Testis (tissue), 2 donors: ENCODE measurements at regions not wholly inside any gene's neighbourhood (a gene's known extent, or its start where the extent isn't known, plus 50 kb on each side); places are given as distances from the start of the nearest gene placed in this dataset.

ENCODE experiments used
- DNase-seq: peaks from one replicate; pipeline ENCODE4 v3.0.0-alpha.2; 2019
- H3K27ac ChIP-seq, 2 donors: fragments of 200-600 bp; sonication (generic); one replicate each; pipeline ENCODE4 v1.5.1; 2019
- H3K27me3 ChIP-seq: fragments of 200-600 bp; sonication (generic); one replicate; pipeline ENCODE4 v1.5.1; 2019
- H3K36me3 ChIP-seq: fragments of 200-600 bp; sonication (generic); one replicate; pipeline ENCODE4 v1.5.1; 2017; ENCODE audit warnings: low read depth; ENCODE audit errors: missing control alignments
- H3K4me1 ChIP-seq: fragments of 200-600 bp; sonication (generic); one replicate; pipeline ENCODE4 v1.5.1; 2019
- H3K4me3 ChIP-seq, 2 donors: fragments of 200-600 bp; sonication (generic); one replicate each; pipeline ENCODE4 v1.5.1; 2017 to 2019
- H3K9me3 ChIP-seq: fragments of 200-600 bp; sonication (generic); one replicate; pipeline ENCODE4 v1.5.1; 2017
- CTCF ChIP-seq, 3 experiments: fragments of 450-650 bp in 2 of 3; fragments of 200-600 bp in 1 of 3; sonication (generic) in 1 of 3; IDR thresholded peaks; one replicate each; pipeline ENCODE4 v1.5.1; 2016 to 2019; ENCODE audit warnings: antibody characterized with exemption in 3 of 3, mild to moderate bottlenecking in 2 of 3, moderate library complexity in 1 of 3
- POLR2A ChIP-seq: fragments of 450-650 bp; IDR thresholded peaks from one replicate; pipeline ENCODE4 v1.6.1; 2017; ENCODE audit warnings: antibody characterized with exemption, mild to moderate bottlenecking, moderate library complexity
- WGBS, 2 donors: methylation state at CpG; one replicate each; pipeline ENCODE4 v1.1.5; 2018; 5-methylcytosine and 5-hydroxymethylcytosine counted together
- intact Hi-C: fragments of 100-400 bp; cut with DNase I; formaldehyde crosslinking; loops from one replicate; pipeline ENCODE4 v1.15.1; 2023; ENCODE audit warnings: low total_unique reads

GRCh38 chr21:16711757-16712156, 801.1 kb upstream of the CXADR start:
- 71 to 72% methylated on average over 2 of the region's 2 CpGs for WGBS, 2 donors
- Histone ChIP-seq H3K4me1 (no peaks in the 10 kb centered on the region), H3K9me3 (no peaks in the 10 kb centered on the region), H3K4me3 (no peak overlapping the region), H3K27me3 (no peaks in the 10 kb centered on the region), H3K27ac (no peak overlapping the region), H3K36me3 (no peaks in the 10 kb centered on the region)
- intact Hi-C loops = no loop called here
- no peak for DNase-seq
- TF ChIP-seq CTCF (IDR thresholded peaks at IDR 0.05) = no peak

GRCh38 chr21:16713331-16714117, 799.3 kb upstream of the CXADR start:
- 58 to 62% methylated on average over 4 of the region's 4 CpGs for WGBS, 2 donors
- TF ChIP-seq CTCF (IDR thresholded peaks at IDR 0.05) (no peak), POLR2A (no peak)
- Histone ChIP-seq H3K4me1 (no peaks in the 10 kb centered on the region), H3K27me3 (no peaks in the 10 kb centered on the region), H3K36me3 (no peaks in the 10 kb centered on the region), H3K4me3 (no peak overlapping the region), H3K27ac (no peak overlapping the region), H3K9me3 (no peaks in the 10 kb centered on the region)
- intact Hi-C loops = no loop called here
- no peak for DNase-seq

- TF ChIP-seq POLR2A (no peak), CTCF (IDR thresholded peaks at IDR 0.05) (no peak)
- 76 to 77% methylated on average over 8 of the region's 8 CpGs for WGBS, 2 donors
- no peak overlapping the region for H3K4me3 ChIP-seq
- H3K4me1 ChIP-seq = peaks cover 7% of the 10 kb centered on the region
- no peaks in the 10 kb centered on the region for H3K27me3 ChIP-seq
- H3K27ac ChIP-seq = no peak overlapping the region
- H3K9me3 ChIP-seq = no peaks in the 10 kb centered on the region
- intact Hi-C loops = no loop called here
- no peak for DNase-seq
- no peaks in the 10 kb centered on the region for H3K36me3 ChIP-seq
Measured at GRCh38 chr21:16740511-16740910, 772.3 kb upstream of the CXADR start.

- Histone ChIP-seq H3K27ac (no peak overlapping the region), H3K4me3 (no peak overlapping the region), H3K4me1 (peaks cover 7% of the 10 kb centered on the region), H3K9me3 (no peaks in the 10 kb centered on the region), H3K27me3 (no peaks in the 10 kb centered on the region), H3K36me3 (no peaks in the 10 kb centered on the region)
- intact Hi-C loops = no loop called here
- DNase-seq = no peak
- 39 to 48% methylated on average over 7 of the region's 7 CpGs for WGBS, 2 donors
- TF ChIP-seq POLR2A (no peak), CTCF (IDR thresholded peaks at IDR 0.05) (no peak)
Measured at GRCh38 chr21:16741141-16741665, 771.6 kb upstream of the CXADR start.
